OCI-LY1 (cell line): ENCODE measurements at regions not wholly inside any gene's neighbourhood (a gene's known extent, or its start where the extent isn't known, plus 50 kb on each side); places are given as distances from the start of the nearest gene placed in this dataset.

Experiments used
- CTCF ChIP-seq: fragments of 200-600 bp; sonication (generic), shearing (Covaris generic); IDR thresholded peaks from 2 replicates; pipeline ENCODE4 v1.5.1; 2017; ENCODE audit warnings: mild to moderate bottlenecking, antibody characterized with exemption, low read length, moderate library complexity, mixed read lengths
- EZH2 ChIP-seq: fragments of 200-600 bp; sonication (generic), shearing (Covaris generic); IDR thresholded peaks from 2 replicates; pipeline ENCODE4 v1.8.0; 2017; ENCODE audit warnings: borderline replicate concordance, mixed run types, mild to moderate bottlenecking, antibody characterized with exemption, low read length, moderate library complexity, mixed read lengths

GRCh38 chr9:91160181-91160580, 201.5 kb downstream of the AUH start:
- TF ChIP-seq CTCF: no peak
- no peak for TF ChIP-seq EZH2
